ENCODE measurements at regions not wholly inside any gene's neighbourhood (a gene's known extent, or its start where the extent isn't known, plus 50 kb on each side); places are given as distances from the start of the nearest gene placed in this dataset.

- TF ChIP-seq EZH2 (IDR thresholded peaks at IDR 0.05; ENCODE audit: low read length, unreplicated experiment) = no peak
- TF ChIP-seq CTCF (conservative IDR thresholded peaks at IDR 0.05; ENCODE audit: low read depth, low read length) = no peak
- no peak for TF ChIP-seq EZH2phosphoT487 (IDR thresholded peaks at IDR 0.05; ENCODE audit: borderline replicate concordance, low read length)
Measured at GRCh38 chr2:147600223-147600622, 244.6 kb upstream of the ACVR2A start.

Data from PC-3 (cell line).